ENCODE measurements at regions not wholly inside any gene's neighbourhood (a gene's known extent, or its start where the extent isn't known, plus 50 kb on each side); places are given as distances from the start of the nearest gene placed in this dataset.

DNA sequence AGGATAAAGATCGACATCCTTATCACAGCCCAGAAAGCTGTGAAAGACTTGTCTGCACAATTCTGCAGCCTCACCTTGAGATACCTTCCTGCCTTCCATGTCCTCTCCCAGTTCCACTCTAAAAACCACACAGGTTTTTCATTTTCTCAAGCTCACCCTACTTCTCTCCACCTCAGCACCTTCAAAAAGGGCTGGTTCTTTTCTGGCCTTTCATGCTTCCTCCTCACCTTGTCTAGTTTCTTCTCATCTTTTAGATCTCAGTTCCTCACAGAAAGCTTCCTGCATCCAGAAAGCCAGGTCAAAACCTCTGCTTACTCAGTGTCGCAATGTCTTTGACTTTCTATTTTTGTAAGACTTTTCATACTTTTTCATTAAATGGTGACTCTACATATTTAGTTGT is 140.2 kb upstream of the STT3B start:
- H3K27me3 ChIP-seq (ENCODE audit: control insufficient read depth, insufficient read depth, low read length, poor library complexity, severe bottlenecking), result no peaks in the 10 kb centered on the region
- no peak overlapping the region for H3K27ac ChIP-seq (ENCODE audit: insufficient read depth, low read depth, low read length, poor library complexity, severe bottlenecking)
- no peaks in the 10 kb centered on the region for H3K36me3 ChIP-seq (ENCODE audit: control insufficient read depth, insufficient read depth, low read length)
- WGBS, 2 experiments, result 83 to 89% methylated on average over 2 of the region's 2 CpGs
- H3K9me3 ChIP-seq (ENCODE audit: control insufficient read depth, low read length), result no peaks in the 10 kb centered on the region
- H3K4me3 ChIP-seq (ENCODE audit: insufficient read depth, low read depth, low read length), result no peak overlapping the region
- peaks cover 22% of the 10 kb centered on the region for H3K4me1 ChIP-seq (ENCODE audit: control insufficient read depth, insufficient read depth, low read length)

DNA sequence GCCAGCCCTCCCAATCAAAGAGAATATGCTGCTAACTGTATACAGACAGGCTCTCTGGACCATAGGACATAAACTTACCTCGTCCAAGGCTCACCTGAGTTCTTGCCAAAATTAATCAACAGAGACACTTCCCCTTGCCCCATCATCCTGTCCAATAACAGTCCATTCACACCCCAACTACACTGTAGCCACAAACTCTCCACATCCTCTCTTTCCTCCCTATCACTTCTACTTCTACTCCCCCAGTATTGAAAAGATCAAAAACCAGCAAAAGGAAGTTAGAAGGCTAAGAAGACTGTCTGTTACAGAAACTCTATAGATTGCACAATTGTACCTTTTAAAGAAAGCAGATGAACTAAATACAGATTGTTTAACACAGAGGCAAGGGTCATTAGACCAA is 133.5 kb upstream of the STT3B start:
- no peak overlapping the region for H3K4me3 ChIP-seq (ENCODE audit: insufficient read depth, low read depth, low read length)
- H3K4me1 ChIP-seq (ENCODE audit: control insufficient read depth, insufficient read depth, low read length), result no peaks in the 10 kb centered on the region
- no peak overlapping the region for H3K27ac ChIP-seq (ENCODE audit: insufficient read depth, low read depth, low read length, poor library complexity, severe bottlenecking)
- H3K27me3 ChIP-seq (ENCODE audit: control insufficient read depth, insufficient read depth, low read length, poor library complexity, severe bottlenecking), result no peaks in the 10 kb centered on the region
- WGBS, 2 experiments, result 88 to 89% methylated on average over 1 of the region's 1 CpG
- no peaks in the 10 kb centered on the region for H3K36me3 ChIP-seq (ENCODE audit: control insufficient read depth, insufficient read depth, low read length)
- H3K9me3 ChIP-seq (ENCODE audit: control insufficient read depth, low read length), result no peaks in the 10 kb centered on the region

DNA sequence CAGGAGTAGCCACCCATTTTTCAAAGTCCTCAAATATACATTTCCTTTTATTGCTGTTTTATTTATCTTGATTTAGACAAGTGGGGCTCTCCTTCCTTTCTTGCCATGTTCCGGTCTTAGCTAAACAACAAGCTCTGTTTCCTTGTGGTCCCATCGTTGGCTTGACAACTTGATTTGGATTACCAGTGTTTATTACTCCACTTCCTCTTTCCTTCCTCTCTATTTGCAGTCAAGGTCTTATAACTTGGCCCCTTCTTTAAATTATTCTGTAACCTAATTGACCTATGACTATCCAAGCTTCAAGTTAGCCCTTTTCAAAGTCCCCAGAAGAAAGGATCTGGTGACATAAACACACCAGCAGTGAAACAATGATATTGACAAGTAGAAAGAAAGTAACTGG is 130.6 kb upstream of the STT3B start:
- H3K27ac ChIP-seq (ENCODE audit: insufficient read depth, low read depth, low read length, poor library complexity, severe bottlenecking), result no peak overlapping the region
- H3K27me3 ChIP-seq (ENCODE audit: control insufficient read depth, insufficient read depth, low read length, poor library complexity, severe bottlenecking), result no peaks in the 10 kb centered on the region
- no peak overlapping the region for H3K4me3 ChIP-seq (ENCODE audit: insufficient read depth, low read depth, low read length)
- WGBS, 2 experiments, result 88 to 95% methylated on average over 2 of the region's 2 CpGs
- H3K36me3 ChIP-seq (ENCODE audit: control insufficient read depth, insufficient read depth, low read length), result no peaks in the 10 kb centered on the region
- H3K4me1 ChIP-seq (ENCODE audit: control insufficient read depth, insufficient read depth, low read length), result no peaks in the 10 kb centered on the region
- H3K9me3 ChIP-seq (ENCODE audit: control insufficient read depth, low read length), result no peaks in the 10 kb centered on the region

DNA sequence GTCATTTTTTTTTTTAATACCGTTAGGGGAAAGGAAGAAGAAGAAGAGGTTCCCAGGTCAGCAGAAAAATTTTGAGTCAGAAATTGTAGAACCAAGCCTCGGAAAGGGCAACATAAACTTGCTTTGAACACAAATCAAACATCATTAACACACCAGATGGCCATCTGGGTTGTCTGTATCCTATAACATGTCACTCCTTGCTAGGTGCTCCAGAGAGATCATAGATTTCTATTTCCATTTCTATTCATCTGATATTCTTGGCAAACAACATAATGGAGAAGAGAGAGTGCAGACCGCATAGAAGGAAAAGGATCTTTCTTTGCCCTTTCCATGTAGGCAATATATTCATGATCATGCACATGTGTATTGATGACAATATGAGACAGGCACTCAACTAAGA is 129.5 kb upstream of the STT3B start:
- H3K4me3 ChIP-seq (ENCODE audit: insufficient read depth, low read depth, low read length), result no peak overlapping the region
- no peak overlapping the region for H3K27ac ChIP-seq (ENCODE audit: insufficient read depth, low read depth, low read length, poor library complexity, severe bottlenecking)
- 86 to 94% methylated on average over 3 of the region's 3 CpGs for WGBS, 2 experiments
- H3K9me3 ChIP-seq (ENCODE audit: control insufficient read depth, low read length), result no peaks in the 10 kb centered on the region
- H3K27me3 ChIP-seq (ENCODE audit: control insufficient read depth, insufficient read depth, low read length, poor library complexity, severe bottlenecking), result no peaks in the 10 kb centered on the region
- H3K4me1 ChIP-seq (ENCODE audit: control insufficient read depth, insufficient read depth, low read length), result no peaks in the 10 kb centered on the region
- H3K36me3 ChIP-seq (ENCODE audit: control insufficient read depth, insufficient read depth, low read length), result no peaks in the 10 kb centered on the region

DNA sequence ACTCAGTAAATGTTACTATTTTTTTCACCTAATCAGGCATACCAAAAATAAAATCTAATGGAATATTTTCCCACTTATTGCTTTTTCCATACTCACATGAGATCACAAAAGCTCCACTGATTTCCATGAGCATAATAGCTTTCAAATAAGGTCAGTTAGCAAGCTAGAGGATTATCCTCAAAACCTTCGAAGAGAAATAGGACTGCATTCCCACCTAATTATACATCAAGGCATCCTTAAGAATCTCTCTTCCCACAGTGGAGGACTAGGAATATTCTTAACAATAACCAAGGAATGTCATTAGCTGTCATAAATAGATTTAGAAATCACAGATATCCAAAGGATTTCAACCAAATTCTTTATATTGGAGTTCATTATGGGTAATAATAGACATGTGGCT is 127.9 kb upstream of the STT3B start:
- 80 to 95% methylated on average over 1 of the region's 1 CpG for WGBS, 2 experiments
- Histone ChIP-seq H3K27me3 (ENCODE audit: control insufficient read depth, insufficient read depth, low read length, poor library complexity, severe bottlenecking) (no peaks in the 10 kb centered on the region), H3K4me3 (ENCODE audit: insufficient read depth, low read depth, low read length) (no peak overlapping the region), H3K4me1 (ENCODE audit: control insufficient read depth, insufficient read depth, low read length) (peaks cover 9% of the 10 kb centered on the region), H3K27ac (ENCODE audit: insufficient read depth, low read depth, low read length, poor library complexity, severe bottlenecking) (no peak overlapping the region), H3K9me3 (ENCODE audit: control insufficient read depth, low read length) (no peaks in the 10 kb centered on the region), H3K36me3 (ENCODE audit: control insufficient read depth, insufficient read depth, low read length) (no peaks in the 10 kb centered on the region)

DNA sequence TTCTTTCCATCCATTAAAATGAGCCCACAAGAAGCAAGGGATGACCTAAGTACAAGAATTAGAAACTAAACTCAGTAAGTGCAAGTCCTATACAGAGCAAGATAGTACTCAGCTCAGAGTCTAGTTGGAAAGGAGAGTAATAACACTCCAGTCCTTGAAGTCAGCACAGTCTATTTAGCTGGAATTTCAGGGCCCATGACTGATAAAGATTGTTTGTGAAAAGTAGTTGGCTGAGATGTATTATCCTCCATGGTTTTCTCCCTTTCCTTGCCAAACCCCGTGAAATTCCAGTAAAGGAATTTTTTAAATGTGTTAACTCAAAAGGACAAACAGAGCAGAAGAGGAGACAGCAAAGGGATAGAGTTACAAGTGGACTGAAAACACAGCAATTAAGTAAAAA is 127.2 kb upstream of the STT3B start:
- Histone ChIP-seq H3K36me3 (ENCODE audit: control insufficient read depth, insufficient read depth, low read length) (no peaks in the 10 kb centered on the region), H3K27ac (ENCODE audit: insufficient read depth, low read depth, low read length, poor library complexity, severe bottlenecking) (no peak overlapping the region), H3K27me3 (ENCODE audit: control insufficient read depth, insufficient read depth, low read length, poor library complexity, severe bottlenecking) (no peaks in the 10 kb centered on the region), H3K4me3 (ENCODE audit: insufficient read depth, low read depth, low read length) (no peak overlapping the region), H3K9me3 (ENCODE audit: control insufficient read depth, low read length) (no peaks in the 10 kb centered on the region), H3K4me1 (ENCODE audit: control insufficient read depth, insufficient read depth, low read length) (peaks cover 11% of the 10 kb centered on the region)
- 89% methylated on average over 1 of the region's 1 CpG; no CpG with 5 or more reads in 1 of the 2 experiments for WGBS, 2 experiments

DNA sequence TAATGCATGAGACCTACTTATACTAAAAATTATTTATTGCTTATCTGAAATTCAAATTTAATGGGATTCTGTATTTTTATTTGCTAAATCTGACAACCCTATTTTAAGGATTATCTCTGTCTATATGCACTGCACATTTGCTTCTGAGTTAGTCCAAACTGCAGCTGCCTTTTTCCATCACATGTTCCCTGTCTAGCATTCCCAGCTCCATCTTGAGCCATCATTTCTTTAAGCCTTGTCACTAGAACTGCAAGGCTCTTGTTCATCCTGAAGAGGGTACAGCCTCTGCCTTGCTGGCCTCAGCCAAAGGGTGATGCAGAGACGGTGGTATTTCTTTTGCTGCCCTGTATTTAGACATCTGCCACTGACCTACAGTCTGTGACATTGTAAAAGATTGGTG is 125.8 kb upstream of the STT3B start:
- no peaks in the 10 kb centered on the region for H3K9me3 ChIP-seq (ENCODE audit: control insufficient read depth, low read length)
- no peak overlapping the region for H3K27ac ChIP-seq (ENCODE audit: insufficient read depth, low read depth, low read length, poor library complexity, severe bottlenecking)
- 85 to 92% methylated on average over 1 of the region's 1 CpG for WGBS, 2 experiments
- H3K36me3 ChIP-seq (ENCODE audit: control insufficient read depth, insufficient read depth, low read length), result no peaks in the 10 kb centered on the region
- H3K4me1 ChIP-seq (ENCODE audit: control insufficient read depth, insufficient read depth, low read length), result peaks cover 11% of the 10 kb centered on the region
- no peaks in the 10 kb centered on the region for H3K27me3 ChIP-seq (ENCODE audit: control insufficient read depth, insufficient read depth, low read length, poor library complexity, severe bottlenecking)
- no peak overlapping the region for H3K4me3 ChIP-seq (ENCODE audit: insufficient read depth, low read depth, low read length)

DNA sequence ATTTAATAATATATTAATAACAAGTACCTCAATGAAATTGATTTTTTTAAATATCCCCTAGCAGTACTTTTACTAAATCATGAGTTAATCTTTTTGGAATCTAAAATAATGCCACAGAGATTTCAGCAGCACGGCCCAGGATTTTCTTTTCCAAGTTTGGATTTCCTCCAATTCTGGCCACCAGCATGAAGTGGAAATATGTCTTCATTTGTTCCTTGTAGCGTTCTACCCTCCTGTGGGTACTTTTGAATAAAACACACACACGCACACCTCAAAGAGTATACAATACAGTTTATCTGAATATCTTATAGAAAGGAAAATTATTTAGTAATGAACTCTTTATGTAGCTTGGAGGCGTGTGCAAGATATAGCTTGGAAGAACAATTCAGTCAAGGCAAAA is 125.1 kb upstream of the STT3B start:
- 100% methylated on average over 2 of the region's 4 CpGs for WGBS, 2 experiments
- Histone ChIP-seq H3K36me3 (ENCODE audit: control insufficient read depth, insufficient read depth, low read length) (no peaks in the 10 kb centered on the region), H3K27ac (ENCODE audit: insufficient read depth, low read depth, low read length, poor library complexity, severe bottlenecking) (no peak overlapping the region), H3K27me3 (ENCODE audit: control insufficient read depth, insufficient read depth, low read length, poor library complexity, severe bottlenecking) (no peaks in the 10 kb centered on the region), H3K4me1 (ENCODE audit: control insufficient read depth, insufficient read depth, low read length) (peaks cover 11% of the 10 kb centered on the region), H3K4me3 (ENCODE audit: insufficient read depth, low read depth, low read length) (no peak overlapping the region), H3K9me3 (ENCODE audit: control insufficient read depth, low read length) (no peaks in the 10 kb centered on the region)

DNA sequence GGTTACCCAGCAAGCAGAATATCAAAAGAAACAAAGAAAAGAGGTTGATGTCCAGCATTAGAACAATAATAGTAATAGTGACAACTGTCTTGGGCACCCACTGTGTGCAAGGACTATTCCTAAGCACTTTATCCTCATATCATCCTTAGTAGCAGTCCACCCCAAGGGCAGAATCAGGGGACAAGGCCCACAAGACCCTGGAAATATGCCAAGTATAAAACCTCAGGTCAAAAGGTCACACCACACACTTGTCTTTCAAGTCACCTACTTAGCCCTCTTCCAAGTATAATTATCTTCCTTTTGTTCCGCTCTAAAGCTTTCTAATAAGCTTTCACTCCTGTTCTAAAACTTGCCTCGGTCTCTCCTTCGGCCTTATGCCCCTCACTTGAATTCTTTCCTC is 124.0 kb upstream of the STT3B start:
- no peaks in the 10 kb centered on the region for H3K27me3 ChIP-seq (ENCODE audit: control insufficient read depth, insufficient read depth, low read length, poor library complexity, severe bottlenecking)
- peaks cover 11% of the 10 kb centered on the region for H3K4me1 ChIP-seq (ENCODE audit: control insufficient read depth, insufficient read depth, low read length)
- no peak overlapping the region for H3K27ac ChIP-seq (ENCODE audit: insufficient read depth, low read depth, low read length, poor library complexity, severe bottlenecking)
- WGBS, 2 experiments, result 71 to 78% methylated on average over 3 of the region's 3 CpGs
- no peaks in the 10 kb centered on the region for H3K36me3 ChIP-seq (ENCODE audit: control insufficient read depth, insufficient read depth, low read length)
- no peak overlapping the region for H3K4me3 ChIP-seq (ENCODE audit: insufficient read depth, low read depth, low read length)
- no peaks in the 10 kb centered on the region for H3K9me3 ChIP-seq (ENCODE audit: control insufficient read depth, low read length)

DNA sequence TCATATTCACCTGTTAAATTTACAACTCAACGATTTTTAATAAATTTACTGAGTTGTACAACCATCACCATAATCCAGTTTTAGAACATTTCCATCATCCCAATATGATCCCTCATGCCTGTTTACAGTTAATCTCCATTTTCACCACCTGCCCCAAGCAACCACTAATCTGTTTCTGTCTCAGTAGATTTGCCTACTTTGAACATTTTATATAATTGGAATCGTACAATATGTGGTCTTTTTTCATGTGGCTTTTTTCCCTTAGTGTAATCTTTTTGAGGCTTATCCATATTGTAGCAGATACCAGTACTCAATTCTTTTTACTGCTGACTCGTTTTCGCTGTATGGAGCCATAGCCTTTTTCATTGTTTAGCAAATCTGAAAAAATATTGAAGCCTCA is 123.3 kb upstream of the STT3B start:
- Histone ChIP-seq H3K36me3 (ENCODE audit: control insufficient read depth, insufficient read depth, low read length) (no peaks in the 10 kb centered on the region), H3K27ac (ENCODE audit: insufficient read depth, low read depth, low read length, poor library complexity, severe bottlenecking) (no peak overlapping the region), H3K4me3 (ENCODE audit: insufficient read depth, low read depth, low read length) (no peak overlapping the region), H3K9me3 (ENCODE audit: control insufficient read depth, low read length) (no peaks in the 10 kb centered on the region), H3K4me1 (ENCODE audit: control insufficient read depth, insufficient read depth, low read length) (peaks cover 11% of the 10 kb centered on the region), H3K27me3 (ENCODE audit: control insufficient read depth, insufficient read depth, low read length, poor library complexity, severe bottlenecking) (no peaks in the 10 kb centered on the region)
- whole genome bisulfite sequencing, 2 experiments, result 97 to 99% methylated on average over 4 of the region's 4 CpGs

DNA sequence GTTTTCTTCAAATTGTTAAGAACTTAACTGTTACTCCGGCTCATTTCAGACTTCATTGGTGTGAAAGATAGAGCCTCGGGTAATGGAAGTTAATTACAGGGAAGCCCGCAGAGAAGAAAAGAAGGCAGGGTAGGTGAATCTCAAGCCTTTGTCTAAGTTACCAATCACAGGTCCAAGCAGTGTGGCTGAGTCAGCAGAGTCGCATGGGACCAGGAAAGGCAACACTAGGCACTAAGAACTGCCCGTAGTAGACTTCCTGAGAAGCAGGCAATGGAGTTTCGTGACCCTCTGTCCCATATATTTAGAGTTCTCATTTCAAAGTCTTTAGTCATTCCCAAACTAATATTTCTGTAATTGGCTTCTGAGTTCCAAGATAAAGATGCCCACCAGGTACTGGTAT is 122.9 kb upstream of the STT3B start:
- WGBS, 2 experiments, result 82 to 88% methylated on average over 6 of the region's 6 CpGs
- Histone ChIP-seq H3K9me3 (ENCODE audit: control insufficient read depth, low read length) (no peaks in the 10 kb centered on the region), H3K36me3 (ENCODE audit: control insufficient read depth, insufficient read depth, low read length) (no peaks in the 10 kb centered on the region), H3K27ac (ENCODE audit: insufficient read depth, low read depth, low read length, poor library complexity, severe bottlenecking) (no peak overlapping the region), H3K27me3 (ENCODE audit: control insufficient read depth, insufficient read depth, low read length, poor library complexity, severe bottlenecking) (no peaks in the 10 kb centered on the region), H3K4me1 (ENCODE audit: control insufficient read depth, insufficient read depth, low read length) (peaks cover 11% of the 10 kb centered on the region), H3K4me3 (ENCODE audit: insufficient read depth, low read depth, low read length) (no peak overlapping the region)

All from ectodermal cell (in vitro differentiated cells).